GM10248 (cell line): ENCODE measurements at regions not wholly inside any gene's neighbourhood (a gene's known extent, or its start where the extent isn't known, plus 50 kb on each side); places are given as distances from the start of the nearest gene placed in this dataset.
"Not testable (repeated sequence)": the region's sequence is repeated elsewhere in the genome, so short reads cannot be mapped to it uniquely, and the experiment has no call there.

Experiments
- CTCF ChIA-PET: fragments of 300-600 bp; sonication (Branson Sonifier 250); formaldehyde crosslinking; extraction: SDS; loops from one replicate; lab custom pipeline; 2021; ENCODE audit warnings: antibody characterized with exemption; lab: Yijun Ruan, JAX
- POLR2A ChIA-PET: fragments of 350-650 bp; sonication (Branson Sonifier 250); formaldehyde crosslinking; extraction: SDS; loops from one replicate; lab custom pipeline; 2020; ENCODE audit warnings: antibody characterized with exemption; lab: Yijun Ruan, JAX
- DNase-seq: peaks from one replicate; pipeline ENCODE4 v3.0.0; 2012; ENCODE audit errors: extremely low spot score
- TF ChIP-seq, protein P1 (sequence below): IDR thresholded peaks from 2 replicates; pipeline ENCODE4 v1.5.1; 2012; ENCODE audit warnings: mild to moderate bottlenecking, low read depth; ENCODE audit errors: extremely low read depth, missing control alignments, control extremely low read depth

DNA sequence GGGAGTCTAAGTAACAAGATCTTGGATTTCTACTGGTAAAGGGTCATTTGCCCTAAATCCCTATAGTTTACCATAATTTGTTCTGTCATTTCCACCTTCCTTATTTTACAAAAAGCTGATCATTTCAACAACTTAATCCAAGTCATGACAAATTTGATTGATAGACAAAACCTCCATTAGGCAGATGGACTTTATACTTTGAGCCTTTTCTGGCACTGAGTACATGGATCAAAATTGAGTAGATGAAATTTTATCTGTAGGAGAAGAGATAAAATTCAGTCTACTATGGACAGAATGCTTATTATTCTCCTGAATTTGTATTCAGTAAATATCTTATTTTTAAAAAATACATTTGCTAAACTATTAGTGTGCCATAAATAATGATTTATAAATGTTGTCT, 62.6 kb upstream of the NRIP1 start:
- ChIA-PET POLR2A (no interaction called here), CTCF (interaction anchor here (2.1 kb wide), 1 partner anchor 9 kb away, joined by 5 read pairs; no protein-coding TSS in a partner anchor)
- no peak for DNase-seq
- TF ChIP-seq, protein P1, sequence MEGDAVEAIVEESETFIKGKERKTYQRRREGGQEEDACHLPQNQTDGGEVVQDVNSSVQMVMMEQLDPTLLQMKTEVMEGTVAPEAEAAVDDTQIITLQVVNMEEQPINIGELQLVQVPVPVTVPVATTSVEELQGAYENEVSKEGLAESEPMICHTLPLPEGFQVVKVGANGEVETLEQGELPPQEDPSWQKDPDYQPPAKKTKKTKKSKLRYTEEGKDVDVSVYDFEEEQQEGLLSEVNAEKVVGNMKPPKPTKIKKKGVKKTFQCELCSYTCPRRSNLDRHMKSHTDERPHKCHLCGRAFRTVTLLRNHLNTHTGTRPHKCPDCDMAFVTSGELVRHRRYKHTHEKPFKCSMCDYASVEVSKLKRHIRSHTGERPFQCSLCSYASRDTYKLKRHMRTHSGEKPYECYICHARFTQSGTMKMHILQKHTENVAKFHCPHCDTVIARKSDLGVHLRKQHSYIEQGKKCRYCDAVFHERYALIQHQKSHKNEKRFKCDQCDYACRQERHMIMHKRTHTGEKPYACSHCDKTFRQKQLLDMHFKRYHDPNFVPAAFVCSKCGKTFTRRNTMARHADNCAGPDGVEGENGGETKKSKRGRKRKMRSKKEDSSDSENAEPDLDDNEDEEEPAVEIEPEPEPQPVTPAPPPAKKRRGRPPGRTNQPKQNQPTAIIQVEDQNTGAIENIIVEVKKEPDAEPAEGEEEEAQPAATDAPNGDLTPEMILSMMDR = no peak

DNA sequence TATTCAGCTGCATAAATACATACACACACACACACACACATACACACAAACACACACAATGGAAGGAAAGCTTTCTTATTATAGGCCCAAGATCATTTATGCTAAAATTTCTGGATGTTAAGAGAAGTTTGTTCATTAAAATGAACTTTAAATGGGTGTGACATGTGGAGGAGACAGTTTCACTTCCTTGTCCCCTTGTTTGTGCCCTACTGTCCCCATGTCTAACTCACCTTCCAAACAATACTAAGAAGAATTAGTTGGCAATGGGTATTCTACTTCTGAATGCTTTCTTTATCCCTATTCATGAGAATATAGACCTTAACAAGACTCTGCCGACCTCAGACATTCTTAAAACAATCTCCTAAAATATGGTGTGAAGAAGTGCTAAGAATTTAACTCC, 63.5 kb upstream of the NRIP1 start:
- POLR2A ChIA-PET = no interaction called here
- DNase-seq = no peak
- TF ChIP-seq, protein P1 = no peak
- CTCF ChIA-PET = interaction anchor here (2.1 kb wide), 1 partner anchor 10 kb away, joined by 5 read pairs; no protein-coding TSS in a partner anchor

DNA sequence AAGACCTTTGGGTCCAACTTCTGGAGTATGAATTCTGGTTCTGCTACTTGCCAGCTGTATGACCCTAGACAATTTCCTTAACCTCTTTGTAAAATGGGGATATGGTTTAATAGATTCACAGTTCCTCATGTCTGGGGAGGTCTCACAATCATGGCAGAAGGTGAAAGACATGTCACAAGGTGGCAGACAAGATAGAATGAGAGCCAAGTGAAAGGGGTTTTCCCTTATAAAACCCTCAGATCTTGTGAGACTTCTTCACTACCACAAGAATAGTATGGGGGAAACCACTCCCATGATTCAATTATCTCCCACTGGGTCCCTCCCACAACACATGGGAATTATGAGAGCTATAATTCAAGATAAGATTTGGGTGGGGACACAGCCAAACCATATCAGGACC, 63.9 kb upstream of the NRIP1 start:
- POLR2A ChIA-PET, DNase-seq: not testable (repeated sequence)
- CTCF ChIA-PET = interaction anchor here (2.1 kb wide), 1 partner anchor 11 kb away, joined by 5 read pairs; no protein-coding TSS in a partner anchor

DNA sequence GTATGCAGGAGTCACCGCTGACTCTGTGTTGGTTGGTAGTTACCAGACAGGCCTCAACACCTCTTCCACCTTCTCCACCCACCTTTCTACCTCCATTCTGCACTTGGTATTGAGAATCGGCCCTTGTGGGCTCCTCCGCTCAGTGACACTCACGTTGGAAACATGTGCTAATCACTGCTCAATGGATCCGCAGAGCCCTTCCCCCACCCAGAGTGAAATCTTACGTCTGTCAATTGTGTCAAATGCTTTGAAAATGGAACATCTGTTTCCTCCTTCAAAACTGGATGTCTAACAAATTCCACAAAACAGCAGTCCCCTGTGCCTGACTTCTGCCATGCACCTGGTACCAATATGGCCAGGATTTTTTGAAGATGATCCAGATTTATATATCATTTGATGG, 65.5 kb upstream of the NRIP1 start:
- DNase-seq = no peak
- TF ChIP-seq, protein P1 = no peak
- POLR2A ChIA-PET = no interaction called here
- CTCF ChIA-PET = no interaction called here

DNA sequence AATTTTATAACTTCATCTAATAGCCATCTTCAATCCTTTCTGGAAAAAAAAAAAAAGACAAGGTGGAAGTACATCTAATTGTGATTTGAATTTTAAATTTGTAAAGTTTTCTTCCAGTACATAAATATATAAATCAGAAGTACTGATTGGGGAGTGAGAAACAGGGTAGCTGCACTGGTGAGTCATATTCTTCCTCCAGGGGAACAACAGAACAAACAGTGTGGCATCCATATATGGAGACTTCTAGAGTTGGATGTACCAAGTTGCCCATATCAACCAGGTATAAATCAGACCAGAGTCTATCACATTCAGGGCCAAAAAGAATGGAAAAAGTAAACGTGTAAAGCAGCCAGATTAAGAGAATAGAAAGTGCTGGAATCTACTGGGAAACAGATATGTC, 66.0 kb upstream of the NRIP1 start:
- ChIA-PET CTCF (no interaction called here), POLR2A (no interaction called here)
- DNase-seq = no peak
- TF ChIP-seq, protein P1 = no peak

DNA sequence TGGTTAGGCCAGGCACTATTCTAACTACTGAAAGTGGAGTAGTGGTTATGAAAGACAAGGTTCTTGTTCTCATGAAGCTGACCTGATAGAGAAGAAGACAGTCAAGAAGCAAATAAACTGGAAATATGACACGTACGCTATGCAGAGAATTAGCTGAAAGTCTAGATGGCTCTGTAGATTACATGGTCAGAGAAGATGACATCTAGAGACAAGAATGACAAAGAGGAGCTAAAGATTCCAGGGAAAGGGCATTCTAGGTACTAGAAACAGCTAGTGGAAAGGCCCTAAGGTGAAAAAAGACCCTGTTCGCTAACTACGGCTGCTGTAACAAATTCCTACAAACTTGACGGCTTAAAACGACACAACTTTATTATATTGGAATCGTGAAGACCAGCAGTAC, 68.0 kb upstream of the NRIP1 start:
- ChIA-PET POLR2A (no interaction called here), CTCF (interaction anchor here (1.5 kb wide), 1 partner anchor 11 kb away, joined by 7 read pairs; no protein-coding TSS in a partner anchor)
- DNase-seq = no peak
- TF ChIP-seq, protein P1 = no peak

DNA sequence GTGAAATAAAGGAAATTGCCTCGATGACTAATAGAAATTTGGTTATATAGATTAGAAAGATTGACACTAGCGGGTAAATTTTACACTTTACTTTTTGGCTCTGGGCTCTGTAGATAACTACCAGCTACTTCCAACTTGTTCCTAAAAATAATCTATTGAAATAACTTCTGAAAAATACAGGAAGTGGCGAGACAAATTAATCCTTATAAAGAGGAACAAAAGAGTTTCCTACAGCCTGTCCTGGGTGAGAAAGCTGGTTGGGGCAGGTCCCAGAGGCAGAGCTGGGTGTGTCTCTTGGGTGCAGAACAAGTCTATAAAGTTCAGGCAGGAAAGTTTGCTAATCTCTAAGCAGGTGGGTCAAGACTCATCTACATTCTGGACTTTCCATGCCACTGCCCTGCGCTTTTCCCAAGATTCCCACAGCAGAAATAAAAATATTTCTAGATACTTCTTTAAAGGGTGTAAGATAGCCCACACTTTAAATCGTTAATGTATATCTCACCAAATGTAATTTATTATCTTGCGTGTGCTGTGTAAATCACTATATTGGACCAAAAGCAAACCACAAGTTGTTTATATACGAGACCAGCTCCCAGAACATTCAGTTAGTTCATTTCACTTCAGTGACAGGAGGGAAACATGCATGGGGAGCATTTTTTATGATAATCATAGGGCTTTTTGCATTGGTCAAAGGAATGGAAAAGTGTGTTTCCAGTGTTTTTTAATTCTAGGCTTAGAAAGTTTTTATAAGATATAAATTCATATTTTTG, 70.1 kb upstream of the NRIP1 start:
- TF ChIP-seq, protein P1 = no peak
- no peak for DNase-seq
- POLR2A ChIA-PET = no interaction called here
- CTCF ChIA-PET = interaction anchor here (1.2 kb wide), 1 partner anchor 119 kb away, joined by 3 read pairs; no protein-coding TSS in a partner anchor
